ENCODE measurements at regions not wholly inside any gene's neighbourhood (a gene's known extent, or its start where the extent isn't known, plus 50 kb on each side); places are given as distances from the start of the nearest gene placed in this dataset.
A peak's percentile ranks its signal among the peaks of the same experiment; 100 is the strongest.

DNA sequence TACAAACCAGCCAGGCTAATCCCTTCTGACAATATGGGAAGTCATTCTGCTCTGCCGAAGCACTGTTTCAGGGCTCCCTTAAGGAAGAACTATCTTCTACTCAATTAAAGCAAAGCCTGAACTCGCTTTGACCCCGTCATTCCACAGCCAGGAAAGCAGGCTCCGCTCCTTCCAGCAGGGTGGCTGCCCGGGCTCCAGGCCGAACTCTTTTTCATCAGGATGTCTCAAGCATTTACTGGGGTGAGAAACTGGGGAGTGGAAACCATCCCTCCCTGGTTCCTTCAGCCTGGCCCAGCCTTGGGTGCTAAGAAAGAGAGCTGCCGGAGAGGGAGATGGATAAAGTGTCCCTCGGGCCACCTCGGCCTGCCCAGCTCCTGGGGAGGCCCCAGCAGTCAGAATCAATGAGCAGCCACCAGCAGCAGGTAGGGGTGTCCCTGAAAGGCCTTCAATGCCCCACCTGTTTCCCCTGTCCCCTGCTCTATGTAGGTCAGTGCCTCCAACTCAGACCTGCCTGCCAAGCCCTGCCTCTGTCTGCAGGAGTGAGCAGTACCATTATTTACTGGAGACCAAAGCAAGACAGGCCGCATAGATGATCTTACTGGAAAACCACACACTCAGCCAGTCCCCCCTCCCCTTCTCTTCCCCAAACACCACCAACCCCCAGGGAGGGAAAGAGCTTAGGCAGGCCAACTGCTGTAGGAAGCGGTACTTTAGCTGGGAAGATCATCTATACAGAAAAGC is 225.6 kb upstream of the TLE3 start:
- no peak for DNase-seq (ENCODE audit: low read depth)

DNA sequence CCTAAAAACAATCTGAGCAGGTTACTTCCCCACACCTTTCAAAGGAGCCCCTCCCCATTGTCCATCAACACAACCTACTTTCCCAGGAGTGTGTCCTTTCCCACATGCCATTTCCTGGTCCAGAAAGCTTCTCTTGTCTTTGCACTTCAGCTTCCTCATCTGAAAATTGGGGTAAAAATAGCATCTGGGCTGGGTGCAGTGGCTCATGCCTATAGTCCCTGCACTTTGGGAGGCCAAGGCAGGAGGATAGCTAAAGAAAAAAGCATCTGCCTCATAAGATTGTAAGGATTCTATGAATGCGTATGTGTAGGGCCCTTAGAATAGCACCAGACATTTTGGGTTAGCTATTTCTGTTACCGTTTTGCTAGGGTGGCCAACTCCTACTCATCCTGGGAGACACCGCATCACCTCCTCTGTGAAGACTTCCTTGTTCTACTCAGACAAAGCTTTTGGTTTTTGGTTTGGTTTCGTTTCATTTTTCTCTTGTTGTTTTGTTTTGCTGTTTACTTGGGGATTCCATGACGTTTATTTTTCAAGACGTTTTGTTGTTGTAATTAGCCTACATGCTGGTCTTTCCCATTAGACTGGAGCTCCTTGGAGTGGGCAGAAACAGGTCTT is 224.4 kb upstream of the TLE3 start:
- DNase-seq (ENCODE audit: low read depth): no peak

DNA sequence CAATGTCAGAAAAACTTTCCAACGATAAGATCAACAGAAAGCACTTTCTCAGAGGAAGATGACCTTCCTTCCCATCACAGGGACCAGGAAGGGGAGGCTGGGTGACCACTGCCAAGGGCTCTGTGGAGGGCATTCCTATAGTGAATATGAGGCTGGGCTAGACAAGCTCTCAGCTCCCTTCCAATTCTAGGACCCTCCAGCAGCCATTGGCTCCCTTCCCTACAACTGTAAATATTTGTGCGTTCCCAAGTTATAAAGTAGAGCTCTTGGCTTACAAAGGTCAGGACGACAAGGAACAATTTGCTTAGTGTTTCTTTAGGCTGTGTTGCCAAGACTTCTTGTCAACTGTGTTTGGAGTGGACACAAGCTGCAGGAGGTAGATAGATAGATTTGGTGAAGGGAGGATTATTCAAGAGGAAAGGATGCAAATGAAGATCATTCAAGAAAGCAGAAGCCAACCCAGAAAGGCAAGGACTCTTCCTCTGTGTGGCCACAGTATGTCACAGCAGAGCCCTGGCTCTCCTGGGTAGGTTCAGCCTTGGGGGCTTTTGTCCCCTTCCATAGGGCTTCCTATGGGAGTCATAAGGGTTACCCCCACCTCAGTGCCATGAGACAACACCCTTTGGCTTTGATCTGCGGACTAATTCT is 223.6 kb upstream of the TLE3 start:
- no peak for DNase-seq (ENCODE audit: low read depth)

DNA sequence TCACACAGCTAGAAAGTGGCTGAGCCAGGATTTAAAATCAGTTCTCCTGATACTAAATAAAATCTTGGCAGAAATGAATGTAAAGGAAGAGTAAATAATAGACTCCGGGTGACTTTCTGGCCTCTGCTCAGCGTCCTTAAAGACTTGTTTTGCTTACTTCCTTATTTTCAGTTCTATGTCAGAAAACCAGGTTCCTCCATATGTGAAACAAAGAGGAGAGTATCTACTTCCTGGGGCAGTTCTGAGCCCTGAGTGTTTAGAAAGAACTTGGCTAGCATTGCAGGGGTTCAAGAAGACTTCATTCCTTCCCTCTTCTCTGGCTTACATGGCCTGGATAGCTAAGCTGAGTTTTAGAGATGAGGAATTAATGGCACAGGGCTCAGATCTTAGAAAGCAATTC is 222.8 kb upstream of the TLE3 start:
- no peak for DNase-seq (ENCODE audit: low read depth)

DNA sequence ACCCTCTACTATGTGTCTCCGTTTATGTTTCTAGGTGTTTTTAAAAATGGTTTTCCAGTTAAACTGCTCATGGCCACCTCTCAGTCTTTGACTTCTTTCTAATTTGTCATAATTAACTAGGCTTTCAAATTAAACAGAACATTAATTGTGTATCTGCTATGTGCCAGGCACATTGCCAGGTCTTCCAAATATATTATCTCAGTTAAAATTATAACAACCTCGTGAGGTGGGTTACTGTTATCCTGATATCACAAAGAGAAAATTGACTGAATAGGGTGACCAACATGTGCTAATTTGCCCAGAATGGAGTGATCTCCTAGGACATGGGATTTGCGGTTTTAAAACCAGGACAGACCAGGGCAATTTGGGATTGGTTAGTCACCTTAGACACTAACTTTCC is 222.4 kb upstream of the TLE3 start:
- DNase-seq (ENCODE audit: low read depth): no peak

DNA sequence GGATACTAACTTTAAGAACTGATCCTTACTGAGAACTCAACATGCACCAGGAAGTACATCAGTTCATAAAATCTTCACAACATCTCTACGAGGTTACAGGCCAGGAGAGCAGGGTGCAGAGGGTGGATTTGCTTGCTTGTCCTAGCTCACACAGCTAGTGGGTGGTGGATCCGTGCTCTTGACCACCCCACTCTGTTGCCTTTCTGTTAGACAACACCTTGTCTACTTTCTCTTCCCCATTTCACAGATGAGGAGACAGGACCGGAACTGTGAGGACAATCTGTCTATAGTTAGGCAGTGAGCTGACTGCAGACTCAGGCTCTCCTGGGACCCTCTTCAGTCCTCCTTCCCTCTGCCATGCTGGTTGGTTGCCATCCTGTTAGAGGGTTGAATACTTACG is 221.7 kb upstream of the TLE3 start:
- DNase-seq (ENCODE audit: low read depth): no peak

DNA sequence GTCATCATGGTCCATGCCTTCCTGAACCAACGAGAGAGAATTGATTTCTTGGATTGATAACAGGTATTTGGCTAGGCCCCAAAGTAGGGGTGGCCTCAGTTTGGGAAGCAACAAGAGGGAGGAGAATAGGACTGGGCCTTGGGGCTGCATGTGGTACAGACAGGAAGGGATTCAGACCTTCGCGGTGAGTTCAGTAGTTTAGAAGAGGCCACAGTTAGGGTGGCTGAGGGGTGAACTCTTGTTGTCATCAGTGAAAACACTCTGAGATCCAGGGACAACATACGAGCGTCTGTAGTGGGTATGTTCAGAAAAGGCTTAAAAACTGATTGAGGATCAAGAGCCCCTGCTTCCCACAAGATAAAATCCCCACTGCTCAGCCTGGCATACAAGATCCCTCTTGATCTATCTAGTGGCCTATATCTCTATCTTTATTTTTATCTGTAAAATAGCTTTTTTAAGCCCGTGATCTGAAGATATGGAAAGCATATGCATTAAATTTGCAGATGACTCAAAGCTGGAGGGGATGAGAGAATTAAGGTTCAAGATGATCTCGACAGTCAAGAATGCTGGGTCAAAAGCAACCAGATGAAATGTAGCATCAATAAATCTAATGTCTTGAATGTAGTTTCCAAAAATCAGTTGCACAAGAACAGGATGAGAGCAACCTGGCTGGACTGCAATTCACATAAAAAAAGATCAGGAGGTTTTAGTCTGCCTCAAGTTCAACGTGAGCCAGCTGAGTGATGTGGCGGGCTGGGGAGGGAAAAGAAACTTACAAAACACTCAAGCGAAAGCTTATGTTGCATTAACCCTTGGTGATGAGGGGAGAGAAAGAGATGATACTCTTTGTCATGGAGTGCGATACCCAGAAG is 221.1 kb upstream of the TLE3 start:
- DNase-seq (ENCODE audit: low read depth): no peak

DNA sequence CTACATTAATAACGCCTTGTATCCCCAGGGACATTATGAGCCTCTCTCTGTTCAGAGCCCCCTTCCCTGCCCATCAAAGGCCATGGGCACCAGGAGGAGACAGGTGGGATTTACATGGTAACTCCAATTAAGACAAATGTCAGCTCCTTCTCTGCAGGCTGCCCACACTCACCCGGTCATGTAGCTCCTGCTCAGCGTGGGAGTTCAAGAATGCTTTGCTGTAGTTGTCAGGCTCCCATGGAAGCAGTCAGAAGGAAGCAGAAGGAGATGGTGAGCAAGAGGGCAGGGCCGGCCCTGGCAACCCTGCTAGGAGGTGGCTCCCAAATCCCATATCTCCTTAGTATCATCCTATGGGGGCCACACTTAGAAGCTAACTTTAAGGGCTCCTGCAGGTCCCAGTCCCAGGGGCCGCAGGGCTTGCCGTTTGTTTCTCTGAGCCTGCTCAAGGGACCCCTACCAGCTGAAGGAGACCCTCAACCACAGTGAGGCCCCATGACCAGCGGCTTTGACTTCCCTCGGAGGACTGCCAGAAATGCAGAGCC is 218.4 kb upstream of the TLE3 start:
- DNase-seq (ENCODE audit: low read depth): no peak

DNA sequence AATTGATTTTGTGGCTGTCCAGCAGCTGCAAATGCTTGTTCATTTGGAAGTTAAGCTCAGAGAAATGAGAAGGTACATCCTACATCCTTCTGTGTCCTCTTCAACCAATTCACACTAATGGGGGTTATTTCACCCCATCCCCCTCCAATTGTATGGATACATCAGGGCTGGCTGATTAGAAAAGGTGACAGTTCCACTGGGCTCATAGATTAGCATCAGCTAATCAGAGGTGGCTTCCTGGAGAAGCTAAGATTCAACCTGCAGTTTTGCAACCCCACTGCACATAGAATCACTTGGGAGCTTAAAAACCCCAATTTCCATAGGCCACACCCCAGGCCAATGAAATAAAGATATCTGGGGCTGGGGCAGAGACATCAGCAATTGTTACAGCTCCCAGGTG is 217.7 kb upstream of the TLE3 start:
- no peak for DNase-seq (ENCODE audit: low read depth)

DNA sequence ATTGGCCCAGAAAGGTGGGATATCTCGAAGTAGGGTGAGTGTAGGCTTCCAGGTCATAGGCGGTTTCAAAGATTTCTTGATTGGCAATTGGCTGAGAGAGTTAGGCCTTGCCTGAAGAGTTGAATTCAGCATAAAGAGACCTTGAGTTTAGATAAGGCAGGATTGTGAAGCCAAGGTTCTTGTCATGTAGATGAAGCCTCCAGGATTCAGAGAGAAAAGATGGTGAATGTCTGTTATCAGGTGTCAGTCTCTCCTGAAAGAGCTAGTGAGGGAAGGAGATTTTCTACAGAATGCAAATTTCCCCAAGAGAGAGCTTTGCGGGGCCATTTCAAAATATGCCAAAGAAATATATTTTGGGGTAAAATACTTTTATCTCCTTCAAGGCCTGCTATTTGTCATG is 217.0 kb upstream of the TLE3 start:
- DNase-seq (ENCODE audit: low read depth): no peak

DNA sequence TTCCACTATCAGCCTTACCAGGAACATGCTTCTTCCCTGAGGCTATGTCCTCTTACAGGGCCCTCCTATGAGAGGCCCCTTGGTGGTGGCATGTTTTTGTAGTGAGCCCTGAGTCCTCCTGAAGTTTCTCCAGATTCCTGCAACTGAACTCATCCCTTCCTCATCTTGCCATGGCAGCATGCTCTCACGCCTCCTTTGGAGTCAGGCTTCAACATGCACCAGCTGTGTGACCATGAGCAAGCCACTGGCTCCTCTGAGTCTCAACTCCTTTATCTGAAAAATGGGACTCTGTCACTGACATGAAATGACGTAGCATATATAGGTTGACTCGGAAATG is 216.3 kb upstream of the TLE3 start:
- DNase-seq (ENCODE audit: low read depth): no peak

DNA sequence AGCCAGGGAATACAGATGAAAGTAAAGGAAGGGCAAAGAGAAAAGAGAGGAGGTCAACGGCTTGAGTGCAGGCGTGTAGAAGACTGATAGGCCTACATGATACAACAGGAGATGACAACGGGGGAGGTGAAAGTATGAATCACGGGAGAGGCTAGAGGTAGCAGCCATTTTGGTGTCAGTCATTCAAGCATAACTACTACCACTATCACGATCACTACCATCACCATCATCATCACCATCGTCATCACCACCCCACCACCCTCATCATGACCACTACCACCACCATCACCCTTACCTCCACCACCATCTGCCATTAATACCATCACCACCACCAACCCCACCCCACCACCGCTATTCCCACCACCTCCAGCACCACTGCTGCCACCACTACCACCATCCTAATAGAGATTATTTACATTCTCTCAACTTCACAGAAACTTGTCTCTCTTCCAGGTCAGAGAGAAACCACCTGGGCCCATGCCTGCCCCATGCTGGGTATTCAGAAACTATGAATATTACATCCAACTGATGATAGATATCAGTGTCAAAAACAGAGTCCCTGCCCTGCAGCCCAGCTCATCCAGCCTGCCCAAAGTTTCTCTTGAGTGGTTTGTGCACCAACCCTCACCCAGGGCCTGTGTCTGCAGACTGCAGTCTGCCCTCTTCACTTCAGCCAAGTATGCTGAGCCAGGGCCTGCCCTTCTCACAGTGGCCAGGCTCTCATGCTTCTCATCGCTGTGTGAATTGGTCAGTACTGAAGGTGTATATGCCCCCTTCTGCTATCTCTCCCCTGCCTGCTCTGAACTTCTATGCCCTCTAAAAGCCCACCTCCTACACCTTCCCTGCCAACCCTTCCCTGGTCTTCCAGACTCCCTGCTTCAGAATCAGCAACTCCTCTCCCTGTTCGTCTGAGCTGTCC is 215.6 kb upstream of the TLE3 start:
- DNase-seq (ENCODE audit: low read depth): no peak

DNA sequence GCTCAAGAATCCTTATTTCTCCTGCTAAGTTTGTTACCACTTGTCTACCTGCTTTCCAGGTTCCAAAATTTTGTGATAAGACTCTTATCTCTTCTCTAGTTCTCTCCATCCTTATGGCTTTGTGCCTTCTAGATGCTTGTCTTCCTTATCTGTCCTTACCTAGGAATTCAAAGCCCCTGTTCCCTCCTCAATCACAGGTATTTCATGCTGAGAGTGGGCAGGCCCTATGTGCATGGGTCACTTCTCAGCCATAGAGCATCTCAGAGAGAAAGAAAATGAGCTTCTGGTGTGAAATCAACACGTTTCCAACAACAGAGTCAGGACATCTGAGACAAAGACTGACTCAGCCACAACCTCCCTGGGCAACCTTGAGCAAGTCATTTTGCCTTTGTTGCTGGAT is 214.1 kb upstream of the TLE3 start:
- DNase-seq (ENCODE audit: low read depth): no peak

DNA sequence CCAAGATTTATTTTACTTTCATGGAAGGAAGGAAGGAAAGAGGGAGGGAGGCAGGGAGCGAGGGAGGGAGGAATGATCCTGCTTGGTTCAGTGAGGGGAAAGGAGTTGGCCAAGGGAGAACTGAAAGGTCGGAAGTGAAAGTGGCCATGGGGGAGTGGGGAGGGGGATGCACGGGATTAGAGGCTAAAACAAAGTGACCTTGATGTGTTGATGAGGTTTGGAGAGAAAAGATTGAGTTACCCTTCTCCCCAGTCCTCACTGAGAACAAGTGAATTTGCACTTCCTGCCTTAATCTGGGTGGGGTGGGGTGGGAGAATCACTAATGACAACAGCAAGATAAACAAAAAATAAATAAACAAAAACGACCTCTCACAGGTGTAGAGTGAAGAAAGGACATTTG is 212.0 kb upstream of the TLE3 start:
- DNase-seq (ENCODE audit: low read depth): no peak

DNA sequence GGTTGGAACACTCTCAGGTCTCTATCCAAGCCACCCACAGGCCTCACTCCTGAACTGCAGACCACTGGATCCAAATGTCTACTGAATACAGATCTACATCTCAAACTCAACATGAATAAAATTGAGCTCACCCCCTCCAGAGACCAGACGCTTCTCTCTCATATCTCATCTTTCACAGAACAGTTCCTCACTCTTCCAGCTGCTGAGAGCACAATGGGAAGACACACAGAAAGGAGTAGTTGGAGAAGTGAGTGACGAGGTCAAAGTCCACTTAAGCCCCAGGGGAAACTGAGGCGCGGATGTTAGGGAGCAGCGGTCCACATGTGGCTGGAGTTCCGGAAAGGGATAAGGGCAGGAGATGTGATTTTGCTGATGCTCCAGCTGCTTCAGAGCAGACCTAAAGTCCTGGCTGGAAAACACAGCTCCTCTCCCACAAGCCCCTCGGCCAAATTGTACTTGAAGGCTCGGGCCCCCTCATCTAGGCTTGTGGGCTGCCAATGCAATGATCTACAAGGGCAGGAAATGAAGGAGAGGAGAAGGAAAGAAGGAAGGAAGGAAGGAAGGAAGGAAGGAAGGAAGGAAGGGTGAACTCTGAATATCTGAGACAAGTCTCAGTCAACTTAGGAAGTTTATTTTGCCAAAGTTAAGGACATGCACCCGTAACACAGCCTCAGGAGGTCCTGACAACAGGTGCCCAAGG is 211.2 kb upstream of the TLE3 start:
- no peak for DNase-seq (ENCODE audit: low read depth)

DNA sequence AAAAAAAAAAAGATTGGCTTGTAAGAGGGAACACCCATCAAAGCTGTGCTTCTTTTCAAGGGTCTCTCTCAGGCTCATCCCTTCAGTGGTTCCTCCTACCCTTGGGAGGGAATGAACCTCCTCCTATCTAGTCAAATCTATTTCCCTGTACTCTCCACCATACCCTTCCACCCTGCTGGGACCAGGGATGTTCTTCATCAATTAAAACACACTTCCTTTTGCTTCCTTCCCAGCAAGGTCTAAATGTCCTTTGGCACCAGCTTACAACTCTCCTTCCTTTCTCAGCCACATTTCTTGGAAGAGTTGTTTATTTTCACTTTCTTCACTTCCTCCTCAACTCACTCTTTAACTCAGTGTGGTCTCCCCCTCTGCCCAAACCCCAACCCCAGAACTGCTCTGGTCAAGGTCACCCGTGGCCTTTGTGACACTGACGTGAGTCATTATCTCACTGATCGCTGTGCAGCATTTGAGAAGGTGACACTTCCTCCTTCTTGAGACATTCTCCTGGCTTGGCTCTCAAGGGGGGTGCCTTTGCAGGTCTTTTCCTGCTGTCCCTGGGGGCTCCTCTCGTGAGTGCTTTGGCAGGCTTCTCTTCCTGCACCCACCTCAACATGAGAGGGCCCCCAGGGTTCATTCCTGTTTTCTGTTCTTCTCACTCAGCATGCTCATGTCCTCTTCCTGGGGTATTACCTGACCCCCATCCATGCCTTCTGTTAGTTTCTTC is 210.5 kb upstream of the TLE3 start:
- DNase-seq (ENCODE audit: low read depth): peak; percentile 22

DNA sequence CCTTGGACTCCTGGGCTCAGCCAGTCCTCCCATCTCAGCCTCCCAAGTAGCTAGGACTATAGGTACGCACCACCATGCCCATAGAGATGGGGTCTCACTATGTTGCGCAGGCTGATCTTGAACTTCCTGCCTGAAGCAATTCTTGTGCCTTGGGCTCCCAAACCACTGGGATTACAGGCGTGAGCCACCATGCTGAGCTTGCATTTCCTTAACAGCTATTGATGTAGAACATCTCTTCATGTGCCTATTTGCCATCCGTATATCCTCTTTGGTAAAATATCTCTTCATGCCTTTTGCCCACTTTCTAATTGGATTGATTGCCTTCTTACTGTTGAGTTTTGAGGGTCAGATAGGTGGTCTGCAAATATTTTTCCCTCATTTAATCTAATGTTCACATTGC is 208.9 kb upstream of the TLE3 start:
- DNase-seq (ENCODE audit: low read depth): no peak

DNA sequence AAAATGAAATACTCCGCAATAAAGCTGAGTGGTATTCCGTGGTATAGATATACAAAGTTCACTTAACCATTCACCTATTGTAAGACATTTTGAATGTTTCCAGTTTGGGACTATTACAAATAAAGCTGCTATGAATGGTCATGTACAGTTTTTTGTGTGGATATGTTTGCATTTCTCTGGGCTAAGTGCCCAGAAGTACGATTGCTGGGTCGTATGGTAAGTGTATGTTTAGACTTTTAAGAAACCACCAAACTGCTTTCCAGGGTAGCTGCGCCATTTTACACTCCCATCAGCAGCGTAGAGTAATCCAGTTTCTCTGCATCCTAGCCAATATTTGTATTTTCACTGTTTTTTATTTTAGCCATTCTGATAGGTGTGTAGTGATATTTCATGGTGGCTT is 208.4 kb upstream of the TLE3 start:
- DNase-seq (ENCODE audit: low read depth): no peak

DNA sequence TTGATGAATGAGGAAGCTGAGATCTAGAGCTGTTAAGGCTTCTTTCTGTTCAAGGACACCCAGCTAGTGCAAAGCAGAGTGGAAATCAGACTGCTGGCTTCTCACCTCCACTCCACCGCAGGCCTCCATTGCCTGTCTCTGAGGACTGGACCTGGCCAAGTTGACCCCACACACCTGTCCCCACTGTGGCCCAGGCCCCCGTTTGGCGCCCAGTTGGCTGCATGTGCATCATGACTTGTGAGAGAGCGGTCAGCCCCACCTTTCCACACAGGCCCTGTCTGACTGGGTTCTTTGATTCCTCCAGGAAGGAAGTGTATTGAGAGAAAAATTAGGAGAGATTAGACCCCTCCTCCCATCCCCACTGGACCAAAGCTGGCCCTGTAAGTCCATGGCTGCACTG is 206.3 kb upstream of the TLE3 start:
- DNase-seq (ENCODE audit: low read depth): no peak

DNA sequence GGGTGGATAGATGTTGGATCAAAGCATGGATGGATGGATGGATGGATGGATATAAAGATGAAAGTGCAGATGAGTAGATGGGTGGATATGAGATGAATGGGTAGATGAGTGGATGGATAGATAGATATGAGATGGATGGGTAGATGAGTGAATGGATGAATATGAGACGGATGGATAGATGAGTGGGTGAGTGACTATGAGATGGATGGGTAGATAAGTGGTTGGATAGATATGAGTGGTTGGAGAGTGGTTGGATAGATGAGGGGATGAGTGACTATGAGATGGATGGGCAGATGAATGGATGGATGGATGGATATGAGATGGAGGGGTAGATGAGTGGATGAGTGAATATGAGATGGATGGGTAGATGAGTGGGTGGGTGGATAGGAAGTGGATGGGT is 204.6 kb upstream of the TLE3 start:
- DNase-seq (ENCODE audit: low read depth): no peak
